Dendritic cell treated with granulocyte-macrophage colony-stimulating factor and Interleukin-4, amounts not matched to agents 40 ng/mL and 50 ng/mL, for 4 days (primary cell): ENCODE measurements at regions not wholly inside any gene's neighbourhood (a gene's known extent, or its start where the extent isn't known, plus 50 kb on each side); places are given as distances from the start of the nearest gene placed in this dataset.

Experiments used
- H3K27ac Mint-ChIP-seq: one replicate; pipeline ENCODE4 v1.8.0; 2022; ENCODE audit warnings: mild to moderate bottlenecking, mixed read lengths
- H3K27me3 Mint-ChIP-seq: one replicate; pipeline ENCODE4 v1.8.0; 2022; ENCODE audit warnings: mild to moderate bottlenecking, mixed read lengths
- H3K36me3 Mint-ChIP-seq: one replicate; pipeline ENCODE4 v1.8.0; 2022; ENCODE audit warnings: low read depth, mixed read lengths
- H3K4me1 Mint-ChIP-seq: one replicate; pipeline ENCODE4 v1.8.0; 2022; ENCODE audit warnings: low read depth, mixed read lengths
- H3K4me3 Mint-ChIP-seq: one replicate; pipeline ENCODE4 v1.8.0; 2022; ENCODE audit warnings: mild to moderate bottlenecking, moderate library complexity, mixed read lengths
- H3K9me3 Mint-ChIP-seq: one replicate; pipeline ENCODE4 v1.8.0; 2022; ENCODE audit warnings: mixed read lengths
- intact Hi-C: fragments of 100-400 bp; cut with micrococcal nuclease; formaldehyde crosslinking; loops from one replicate; pipeline ENCODE4 v1.15.0; 2022

DNA sequence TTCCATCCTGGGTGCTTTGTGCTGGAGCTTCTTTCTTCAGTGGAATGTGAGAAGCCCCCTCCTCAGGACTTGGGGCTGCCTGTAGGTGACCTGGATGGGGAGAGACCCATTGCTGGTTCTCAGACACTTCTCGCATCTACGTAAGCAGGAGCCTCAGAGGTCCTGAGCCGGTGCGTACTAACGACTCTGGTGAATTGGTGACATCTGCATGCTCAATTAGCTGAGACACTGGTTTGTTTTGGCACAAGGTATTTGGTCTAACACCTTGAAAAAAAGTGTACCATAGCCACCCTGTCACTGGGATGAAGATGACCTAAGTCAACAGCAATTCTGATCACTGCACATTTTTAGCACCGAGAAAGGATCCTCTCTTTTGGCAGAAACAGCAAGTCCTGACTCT, 57.7 kb downstream of the LRRC30 start:
- peaks cover 6% of the 10 kb centered on the region for H3K4me1 Mint-ChIP-seq
- peaks cover 2% of the 10 kb centered on the region for H3K27me3 Mint-ChIP-seq
- H3K9me3 Mint-ChIP-seq = no peaks in the 10 kb centered on the region
- intact Hi-C loops = no loop called here
- H3K27ac Mint-ChIP-seq = no peak overlapping the region
- H3K36me3 Mint-ChIP-seq = no peaks in the 10 kb centered on the region
- no peak overlapping the region for H3K4me3 Mint-ChIP-seq

DNA sequence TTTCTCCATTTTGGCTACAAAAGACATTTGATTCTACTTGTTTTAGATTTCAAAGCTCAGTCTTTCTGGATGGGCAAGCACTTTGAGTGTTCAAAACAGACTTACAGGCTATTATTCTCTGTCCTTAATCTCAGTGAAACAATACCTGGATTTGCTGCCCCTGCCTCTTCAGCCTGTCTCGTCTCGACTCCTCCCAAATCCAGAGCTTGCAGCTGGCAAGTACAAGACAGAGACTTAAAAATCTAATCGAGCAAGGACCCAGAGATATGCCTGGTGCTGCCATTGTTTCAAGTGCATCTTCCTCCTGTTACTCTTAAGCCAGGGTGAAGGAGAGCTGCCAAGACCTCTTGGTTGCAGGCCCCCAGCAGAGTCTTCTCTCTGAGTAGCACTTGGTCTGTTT, 59.2 kb downstream of the LRRC30 start:
- Mint-ChIP-seq H3K36me3 (no peaks in the 10 kb centered on the region), H3K9me3 (peaks cover under 1% of the 10 kb centered on the region), H3K27me3 (peaks cover 2% of the 10 kb centered on the region), H3K27ac (no peak overlapping the region), H3K4me3 (no peak overlapping the region), H3K4me1 (peaks cover 6% of the 10 kb centered on the region)
- intact Hi-C loops = no loop called here

DNA sequence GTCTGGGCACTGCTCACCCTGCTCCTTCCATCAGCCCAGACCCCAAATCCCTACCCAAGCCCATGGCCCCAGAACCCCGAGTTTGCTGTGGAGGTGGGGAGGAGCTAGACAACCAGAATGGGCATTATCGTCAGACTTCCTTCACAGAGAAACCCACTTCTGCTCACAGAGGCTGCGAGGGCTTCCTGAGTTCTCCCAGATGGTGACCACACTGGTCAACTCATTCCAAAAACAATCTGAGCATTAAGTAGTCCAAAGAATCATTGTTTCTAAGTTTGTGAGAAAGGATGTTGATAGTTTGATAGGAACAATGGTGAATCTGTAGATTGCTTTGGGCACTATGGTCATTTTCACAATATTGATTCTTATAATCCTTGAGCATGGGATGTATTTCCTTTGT, 60.2 kb downstream of the LRRC30 start:
- H3K4me3 Mint-ChIP-seq = no peak overlapping the region
- H3K27me3 Mint-ChIP-seq = peaks cover 2% of the 10 kb centered on the region
- H3K9me3 Mint-ChIP-seq = peaks cover 9% of the 10 kb centered on the region
- peaks cover 6% of the 10 kb centered on the region for H3K4me1 Mint-ChIP-seq
- intact Hi-C loops = no loop called here
- no peaks in the 10 kb centered on the region for H3K36me3 Mint-ChIP-seq
- H3K27ac Mint-ChIP-seq = no peak overlapping the region

- H3K4me3 Mint-ChIP-seq = no peak overlapping the region
- peaks cover 43% of the 10 kb centered on the region for H3K9me3 Mint-ChIP-seq
- intact Hi-C loops = no loop called here
- H3K36me3 Mint-ChIP-seq = no peaks in the 10 kb centered on the region
- no peak overlapping the region for H3K27ac Mint-ChIP-seq
- no peaks in the 10 kb centered on the region for H3K4me1 Mint-ChIP-seq
- H3K27me3 Mint-ChIP-seq = no peaks in the 10 kb centered on the region
These were observed 67.3 kb downstream of the LRRC30 start for GRCh38 chr18:7298149-7298548.

DNA sequence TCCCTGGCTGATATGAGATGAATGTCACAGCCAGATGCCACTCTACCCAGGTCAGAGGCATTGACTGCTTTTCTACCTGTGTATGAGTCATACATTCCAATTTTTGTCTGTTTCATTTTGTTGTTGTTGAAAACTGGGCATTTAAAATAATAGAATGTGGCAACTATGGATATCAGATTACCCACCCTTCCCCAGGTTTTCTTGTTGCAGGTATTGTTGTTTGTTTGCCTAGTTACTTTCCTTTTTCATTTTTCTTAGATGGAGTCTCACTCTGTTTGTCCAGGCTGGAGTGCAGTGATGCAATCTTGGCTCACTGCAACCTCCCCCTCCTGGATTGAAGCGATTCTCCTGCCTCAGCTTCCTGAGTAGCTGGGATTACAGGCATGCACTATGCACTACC, 70.2 kb downstream of the LRRC30 start:
- Mint-ChIP-seq H3K9me3 (peaks cover 34% of the 10 kb centered on the region), H3K4me1 (no peaks in the 10 kb centered on the region), H3K27ac (no peak overlapping the region), H3K27me3 (no peaks in the 10 kb centered on the region), H3K36me3 (no peaks in the 10 kb centered on the region), H3K4me3 (no peak overlapping the region)
- intact Hi-C loops = no loop called here

DNA sequence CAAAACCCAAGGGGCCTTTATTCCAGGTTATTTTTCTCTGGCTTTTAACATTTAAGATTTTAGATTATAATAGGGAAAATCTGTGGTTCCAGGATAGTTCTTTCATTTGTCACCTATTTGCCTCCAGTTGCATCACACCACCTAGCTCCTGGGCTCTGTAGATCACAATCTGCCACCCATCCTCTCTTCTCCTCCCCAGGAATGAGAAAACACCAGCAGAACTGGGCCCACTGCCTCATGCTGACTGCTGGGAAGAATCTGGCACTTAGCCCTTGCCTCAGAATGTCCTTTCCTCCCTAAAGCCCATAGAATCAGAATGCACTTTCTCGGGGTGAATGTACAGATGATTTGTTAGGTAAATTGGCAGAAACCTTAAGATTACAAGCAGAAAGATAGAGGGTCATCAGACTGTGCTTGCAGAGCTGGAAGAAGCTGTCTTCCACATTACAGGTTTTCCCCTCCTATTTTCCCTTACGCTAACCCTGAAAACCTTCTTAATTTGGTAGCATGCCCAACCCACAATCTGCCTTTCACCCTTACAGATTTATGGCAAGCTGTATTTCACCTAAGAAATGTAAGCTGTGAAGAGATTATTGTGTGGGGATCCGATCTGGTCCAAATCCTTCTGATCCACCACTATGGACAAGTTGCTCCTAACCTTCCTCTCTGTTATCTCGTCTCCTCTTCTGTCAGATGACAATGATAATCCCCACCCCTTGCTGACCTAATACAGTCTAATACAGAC, 72.6 kb downstream of the LRRC30 start:
- intact Hi-C loops = no loop called here
- Mint-ChIP-seq H3K27ac (no peak overlapping the region), H3K27me3 (no peaks in the 10 kb centered on the region), H3K4me1 (no peaks in the 10 kb centered on the region), H3K4me3 (no peak overlapping the region), H3K9me3 (peaks cover 16% of the 10 kb centered on the region), H3K36me3 (no peaks in the 10 kb centered on the region)

GRCh38 chr18:7304061-7304370, 73.1 kb downstream of the LRRC30 start:
- intact Hi-C loops = no loop called here
- Mint-ChIP-seq H3K4me3 (no peak overlapping the region), H3K36me3 (no peaks in the 10 kb centered on the region), H3K27ac (no peak overlapping the region), H3K4me1 (no peaks in the 10 kb centered on the region), H3K27me3 (no peaks in the 10 kb centered on the region), H3K9me3 (peaks cover 16% of the 10 kb centered on the region)

GRCh38 chr18:7305416-7305815, 74.5 kb downstream of the LRRC30 start:
- Mint-ChIP-seq H3K27ac (no peak overlapping the region), H3K27me3 (no peaks in the 10 kb centered on the region), H3K36me3 (no peaks in the 10 kb centered on the region), H3K9me3 (peaks cover 2% of the 10 kb centered on the region), H3K4me3 (no peak overlapping the region), H3K4me1 (no peaks in the 10 kb centered on the region)
- intact Hi-C loops = no loop called here

DNA sequence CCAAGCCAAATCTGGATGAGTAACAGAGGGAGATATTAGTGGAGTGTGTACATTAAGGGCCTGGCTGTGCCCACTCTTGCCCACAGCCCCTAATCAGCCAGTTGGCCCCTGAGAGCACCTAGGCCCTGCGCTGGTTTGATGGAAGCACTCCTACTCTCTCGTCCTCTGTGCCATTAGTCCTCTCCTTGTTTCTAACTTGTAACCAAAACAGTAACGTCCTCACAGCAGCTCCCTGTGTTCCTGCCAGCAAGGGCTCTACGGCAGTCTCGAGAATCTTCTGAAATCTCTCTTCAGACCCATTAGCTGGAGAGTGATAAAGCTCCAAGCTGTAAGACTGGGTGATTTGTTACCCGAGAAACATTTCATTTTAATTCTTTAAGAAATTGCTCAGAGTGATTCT, 76.1 kb downstream of the LRRC30 start:
- H3K27me3 Mint-ChIP-seq = no peaks in the 10 kb centered on the region
- intact Hi-C loops = no loop called here
- H3K36me3 Mint-ChIP-seq = no peaks in the 10 kb centered on the region
- no peak overlapping the region for H3K27ac Mint-ChIP-seq
- no peak overlapping the region for H3K4me3 Mint-ChIP-seq
- H3K9me3 Mint-ChIP-seq = peaks cover 9% of the 10 kb centered on the region
- H3K4me1 Mint-ChIP-seq = no peaks in the 10 kb centered on the region

- Mint-ChIP-seq H3K27ac (no peak overlapping the region), H3K27me3 (no peaks in the 10 kb centered on the region), H3K36me3 (no peaks in the 10 kb centered on the region), H3K4me1 (no peaks in the 10 kb centered on the region), H3K9me3 (peaks cover 13% of the 10 kb centered on the region), H3K4me3 (no peak overlapping the region)
- intact Hi-C loops = no loop called here
These were observed 76.6 kb downstream of the LRRC30 start for GRCh38 chr18:7307526-7307925.

GRCh38 chr18:7317804-7318231, 86.9 kb downstream of the LRRC30 start:
- Mint-ChIP-seq H3K27ac (no peak overlapping the region), H3K4me3 (no peak overlapping the region), H3K27me3 (no peaks in the 10 kb centered on the region)

GRCh38 chr18:7319161-7319560, 88.3 kb downstream of the LRRC30 start:
- no peaks in the 10 kb centered on the region for H3K9me3 Mint-ChIP-seq
- H3K4me3 Mint-ChIP-seq = no peak overlapping the region
- H3K27me3 Mint-ChIP-seq = peaks cover 2% of the 10 kb centered on the region
- no peak overlapping the region for H3K27ac Mint-ChIP-seq
- no peaks in the 10 kb centered on the region for H3K4me1 Mint-ChIP-seq
- H3K36me3 Mint-ChIP-seq = no peaks in the 10 kb centered on the region
- intact Hi-C loops = no loop called here

More at GRCh38 chr18:7317804-7318231, 86.9 kb downstream of the LRRC30 start:
- Mint-ChIP-seq H3K36me3 (no peaks in the 10 kb centered on the region), H3K4me1 (no peaks in the 10 kb centered on the region), H3K9me3 (peaks cover 4% of the 10 kb centered on the region)
- intact Hi-C loops = no loop called here

- intact Hi-C loops = no loop called here
These were observed 90.9 kb downstream of the LRRC30 start for GRCh38 chr18:7321831-7322230.

DNA sequence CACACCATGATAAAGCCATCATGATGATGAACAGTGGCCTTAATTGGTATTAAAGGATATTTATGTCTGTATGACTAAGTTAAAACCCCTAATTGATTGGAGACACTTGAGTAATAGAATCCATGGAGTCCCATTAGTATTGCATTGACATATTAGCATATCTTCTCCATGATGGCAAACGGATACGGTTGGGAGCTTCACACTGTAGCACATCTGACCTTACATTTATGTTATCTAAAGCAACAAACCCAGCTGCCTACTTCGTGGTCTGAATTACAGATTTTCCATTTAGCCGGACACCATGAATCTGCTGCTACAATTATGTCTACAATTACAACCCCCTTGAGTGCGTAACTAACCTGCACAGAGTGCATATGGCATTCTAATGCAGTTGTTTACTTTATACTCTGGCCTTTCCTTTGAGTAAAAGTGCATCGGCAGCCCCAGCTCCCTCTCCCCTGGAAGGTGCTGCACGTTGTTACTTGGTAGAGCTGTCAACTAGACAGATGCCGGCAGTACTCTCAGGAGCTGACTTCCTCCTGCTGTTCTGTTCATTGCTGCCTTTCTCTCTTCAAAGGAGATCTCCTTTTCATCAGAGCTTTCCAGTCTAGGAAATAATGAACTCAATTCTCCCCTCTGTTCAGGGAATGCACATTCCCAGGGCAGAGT, 92.1 kb downstream of the LRRC30 start:
- H3K36me3 Mint-ChIP-seq = no peaks in the 10 kb centered on the region
- no peaks in the 10 kb centered on the region for H3K9me3 Mint-ChIP-seq
- no peak overlapping the region for H3K27ac Mint-ChIP-seq
- peaks cover 2% of the 10 kb centered on the region for H3K27me3 Mint-ChIP-seq
- intact Hi-C loops = no loop called here
- no peak overlapping the region for H3K4me3 Mint-ChIP-seq
- H3K4me1 Mint-ChIP-seq = no peaks in the 10 kb centered on the region

More at GRCh38 chr18:7321831-7322230, 90.9 kb downstream of the LRRC30 start:
- H3K36me3 Mint-ChIP-seq = no peaks in the 10 kb centered on the region
- no peak overlapping the region for H3K4me3 Mint-ChIP-seq
- peaks cover 2% of the 10 kb centered on the region for H3K27me3 Mint-ChIP-seq
- no peaks in the 10 kb centered on the region for H3K9me3 Mint-ChIP-seq
- H3K27ac Mint-ChIP-seq = no peak overlapping the region
- no peaks in the 10 kb centered on the region for H3K4me1 Mint-ChIP-seq

DNA sequence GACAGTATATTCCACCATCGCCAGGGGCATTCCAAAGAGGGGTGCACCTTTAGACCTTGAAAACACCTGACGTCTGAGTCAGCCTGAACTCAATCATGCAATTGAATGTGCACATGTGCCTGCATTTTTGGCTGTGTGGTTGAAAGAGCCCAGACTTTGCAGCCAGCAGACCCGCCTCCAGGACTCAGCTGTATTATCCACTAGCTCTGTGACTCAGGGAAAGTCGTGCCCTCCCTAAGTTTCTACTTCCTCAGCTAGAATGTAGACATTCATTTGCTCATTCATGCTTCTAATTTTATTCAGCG, 94.2 kb downstream of the LRRC30 start:
- Mint-ChIP-seq H3K27ac (no peak overlapping the region), H3K4me3 (no peak overlapping the region), H3K4me1 (no peaks in the 10 kb centered on the region), H3K36me3 (no peaks in the 10 kb centered on the region), H3K9me3 (no peaks in the 10 kb centered on the region), H3K27me3 (peaks cover 2% of the 10 kb centered on the region)
- intact Hi-C loops = no loop called here
